ENCODE measurements at regions not wholly inside any gene's neighbourhood (a gene's known extent, or its start where the extent isn't known, plus 50 kb on each side); places are given as distances from the start of the nearest gene placed in this dataset.

DNA sequence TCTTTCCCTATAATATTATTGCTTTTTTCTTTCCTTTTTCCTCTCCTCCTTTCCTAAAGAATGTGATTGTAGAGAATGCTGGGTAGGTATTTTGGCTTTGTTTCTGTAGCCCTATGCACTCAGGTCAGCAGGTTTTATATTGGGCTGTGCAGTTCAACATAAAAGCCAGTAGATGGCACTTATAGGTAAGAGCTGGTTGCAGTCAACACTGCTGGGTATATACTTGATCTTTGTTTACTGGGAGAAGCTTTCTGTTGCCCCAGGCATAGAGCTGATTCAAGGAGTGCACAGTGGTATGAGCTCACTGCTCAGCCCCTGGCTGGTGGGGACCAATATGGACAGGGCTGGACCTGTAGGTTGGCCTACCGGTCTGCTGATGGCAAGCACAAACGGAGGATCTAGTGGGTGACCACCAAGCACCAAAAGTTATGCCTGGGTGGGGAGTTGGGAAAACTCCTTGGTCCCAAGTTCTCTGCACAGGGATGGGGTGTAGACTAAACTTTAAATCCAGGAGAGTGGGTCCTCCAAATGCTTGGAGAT is 378.9 kb downstream of the PMP22 start:
- DNase-seq (ENCODE audit: low read depth): no peak

- no peak for DNase-seq (ENCODE audit: low read depth)
Observed at GRCh38 chr17:14882131-14882530, 383.0 kb downstream of the PMP22 start.

DNA sequence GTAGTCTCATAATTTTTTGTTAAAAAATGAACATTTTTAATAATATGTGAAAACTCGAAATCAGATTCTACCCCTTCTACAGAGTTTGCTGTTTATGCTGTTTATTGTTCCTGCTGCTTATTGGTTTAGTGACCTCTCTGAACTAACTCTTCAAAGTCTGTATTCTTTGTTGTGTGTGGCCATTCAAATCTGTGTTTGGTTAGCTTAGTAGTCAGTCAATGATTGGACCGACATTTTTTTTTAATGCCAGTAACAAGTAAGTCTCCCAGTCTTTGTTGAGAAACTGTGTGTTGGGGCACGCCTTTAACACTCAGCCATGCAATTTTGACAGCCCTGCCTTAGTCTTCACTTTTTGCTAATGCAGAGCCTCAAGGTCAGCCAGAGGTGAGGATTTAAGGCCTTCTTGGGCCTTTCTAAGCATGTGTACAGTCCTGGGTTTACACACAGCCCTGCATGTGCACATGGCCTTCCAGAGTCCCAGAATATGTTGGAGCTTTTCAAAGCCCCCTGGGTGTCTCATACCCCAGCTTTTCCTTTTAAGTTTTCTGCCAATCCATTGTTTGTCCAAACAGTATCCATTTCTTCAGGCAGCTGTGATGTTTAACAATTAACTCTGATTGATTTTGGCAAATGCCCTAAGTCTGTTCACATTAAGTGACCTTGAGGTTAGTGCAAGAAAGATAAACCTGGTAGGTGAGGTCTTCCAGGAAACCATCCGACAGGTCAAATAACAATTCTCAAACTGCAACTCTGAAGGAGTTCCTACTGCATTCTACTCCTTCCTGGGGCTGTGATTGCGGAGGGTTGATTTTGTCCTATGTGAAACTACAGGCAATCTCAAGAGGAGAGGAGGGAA is 389.3 kb downstream of the PMP22 start:
- no peak for DNase-seq (ENCODE audit: low read depth)

GRCh38 chr17:14873996-14874395 is 391.1 kb downstream of the PMP22 start:
- no peak for DNase-seq (ENCODE audit: low read depth)

DNA sequence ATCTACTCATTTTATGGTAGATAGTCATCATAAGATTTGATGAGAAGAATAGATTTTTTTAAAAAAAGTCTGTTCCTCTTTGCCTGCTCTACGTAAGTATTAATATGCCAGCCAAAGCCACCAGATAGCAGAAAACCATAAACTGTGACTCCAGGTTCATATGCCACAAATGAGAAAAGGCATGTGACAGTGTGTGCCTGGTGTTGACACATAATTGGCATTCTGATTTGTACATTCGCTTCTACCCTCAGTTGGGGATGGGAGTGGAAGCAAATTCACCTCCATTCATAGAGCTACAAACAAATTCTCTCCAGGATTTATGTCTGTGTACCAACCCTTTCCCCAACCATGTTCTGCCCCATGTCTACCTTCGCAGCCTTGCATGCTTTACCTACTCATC is 391.6 kb downstream of the PMP22 start:
- no peak for DNase-seq (ENCODE audit: low read depth)

DNA sequence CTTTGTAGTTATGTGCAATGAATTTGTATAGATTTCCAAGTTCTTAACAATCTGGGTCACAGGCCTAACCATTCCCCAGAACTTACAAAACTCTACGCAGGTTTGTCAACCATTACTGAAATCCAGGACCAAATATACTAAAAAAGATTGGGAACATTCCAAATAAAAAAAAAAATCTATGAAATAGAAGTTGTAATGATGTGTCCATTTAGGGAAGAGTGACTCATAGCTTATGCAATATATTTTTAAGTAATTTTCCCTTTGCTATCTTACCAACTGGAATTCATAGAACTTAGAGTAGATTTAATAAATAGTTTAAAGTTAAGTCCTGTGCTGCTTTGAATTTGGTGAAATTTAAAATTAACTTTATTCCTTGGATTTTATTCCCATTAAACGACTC is 393.2 kb downstream of the PMP22 start:
- no peak for DNase-seq (ENCODE audit: low read depth)

DNA sequence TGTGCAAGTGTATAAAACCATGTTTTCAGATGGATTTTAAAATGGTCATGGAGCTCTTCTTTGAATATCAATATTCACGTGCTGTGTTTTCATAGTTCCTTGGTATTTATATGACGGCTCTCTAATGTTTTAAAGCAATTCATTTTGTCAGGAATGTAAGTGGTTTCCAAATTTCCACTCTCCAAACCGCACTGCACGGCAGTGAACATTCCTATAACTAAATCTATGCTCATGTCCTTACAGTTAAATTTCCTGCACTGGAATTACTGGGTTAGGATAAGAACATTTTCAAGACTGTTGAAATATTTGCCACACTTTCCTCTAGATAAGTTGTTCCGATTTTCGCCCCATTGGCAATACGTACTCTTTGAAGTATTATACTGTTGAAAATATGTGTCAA is 398.9 kb downstream of the PMP22 start:
- DNase-seq (ENCODE audit: low read depth): no peak

DNA sequence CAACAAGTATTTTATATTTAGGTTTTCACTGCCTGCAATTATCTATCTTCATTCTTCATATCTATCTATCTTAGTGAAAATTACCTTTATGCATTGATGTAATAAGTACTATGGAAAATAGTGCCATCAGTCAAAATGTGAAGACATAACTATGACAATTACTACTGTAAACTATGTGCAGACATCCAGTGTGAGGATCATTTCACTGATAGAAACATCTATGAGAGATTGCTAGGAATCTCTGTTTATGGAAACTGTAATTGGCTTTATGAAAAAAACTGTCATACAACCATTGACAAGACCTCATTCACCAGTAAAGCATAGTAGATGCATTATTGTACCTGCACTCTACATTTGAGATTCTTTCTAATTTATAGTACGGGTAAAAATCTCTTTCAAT is 401.0 kb downstream of the PMP22 start:
- DNase-seq (ENCODE audit: low read depth): no peak

DNA sequence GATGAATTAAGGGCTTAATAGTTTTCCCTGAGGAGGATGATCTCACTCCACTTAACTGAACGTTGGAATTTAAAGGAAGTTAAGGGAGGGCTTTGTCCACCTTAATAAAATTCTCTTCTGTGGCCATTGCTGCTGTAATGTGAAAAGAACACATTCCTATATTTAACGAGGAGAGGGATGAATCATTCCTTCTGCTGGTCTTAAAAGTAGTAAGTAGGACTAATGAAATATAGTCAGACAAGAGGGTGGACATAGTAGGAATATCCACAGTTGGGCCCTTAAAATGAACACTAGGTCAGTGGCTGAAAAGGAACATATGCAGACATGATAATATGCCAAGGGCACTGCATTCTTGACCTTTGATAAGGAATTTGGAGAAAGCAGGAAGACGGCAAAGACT is 405.6 kb downstream of the PMP22 start:
- no peak for DNase-seq (ENCODE audit: low read depth)

- no peak for DNase-seq (ENCODE audit: low read depth)
Observed at GRCh38 chr17:14856176-14856575, 408.9 kb downstream of the PMP22 start.

DNA sequence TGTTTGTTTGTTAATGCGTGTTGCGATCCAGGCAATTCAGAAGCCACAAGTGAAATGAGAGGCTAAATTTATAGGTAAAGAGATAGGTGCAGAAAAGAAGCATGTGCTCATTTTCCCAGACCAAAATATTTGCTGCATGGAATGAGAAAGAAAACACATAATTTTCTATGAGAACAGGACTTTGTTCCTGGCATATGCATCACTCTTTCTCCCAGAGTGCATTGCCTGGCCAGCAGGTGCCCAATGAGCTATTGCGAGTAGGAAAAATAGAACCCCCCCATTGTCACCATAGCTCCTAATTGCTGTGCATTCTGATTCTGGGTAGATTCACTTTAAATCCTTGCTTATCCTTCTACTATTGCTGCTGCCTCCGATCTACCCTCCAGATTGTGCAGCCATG is 410.4 kb downstream of the PMP22 start:
- DNase-seq (ENCODE audit: low read depth): no peak

- DNase-seq (ENCODE audit: low read depth): no peak
Observed at GRCh38 chr17:14845591-14846281, 419.4 kb downstream of the PMP22 start.

GRCh38 chr17:14843086-14843795 is 421.9 kb downstream of the PMP22 start:
- DNase-seq (ENCODE audit: low read depth): no peak

GRCh38 chr17:14840616-14841231 is 424.4 kb downstream of the PMP22 start:
- DNase-seq (ENCODE audit: low read depth): no peak

DNA sequence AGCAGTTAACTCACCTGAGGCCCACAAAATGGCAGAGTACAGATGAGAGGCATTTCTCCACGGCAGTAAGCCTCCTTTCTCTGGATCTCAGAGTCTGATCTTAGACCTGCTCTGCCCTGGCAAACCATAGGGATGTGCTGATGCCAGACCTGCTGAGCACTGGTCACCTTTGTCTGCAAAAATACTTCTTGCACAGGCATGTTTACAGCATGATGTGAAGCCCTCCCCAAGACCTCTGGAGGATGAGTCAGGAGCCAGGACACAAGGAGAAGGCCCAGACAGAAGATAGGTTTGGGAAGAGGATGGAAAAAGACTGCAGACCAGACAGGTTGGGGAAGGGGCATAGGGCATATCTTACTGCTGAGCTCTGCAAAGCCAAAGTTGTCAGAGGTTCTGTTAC is 426.6 kb downstream of the PMP22 start:
- no peak for DNase-seq (ENCODE audit: low read depth)

DNA sequence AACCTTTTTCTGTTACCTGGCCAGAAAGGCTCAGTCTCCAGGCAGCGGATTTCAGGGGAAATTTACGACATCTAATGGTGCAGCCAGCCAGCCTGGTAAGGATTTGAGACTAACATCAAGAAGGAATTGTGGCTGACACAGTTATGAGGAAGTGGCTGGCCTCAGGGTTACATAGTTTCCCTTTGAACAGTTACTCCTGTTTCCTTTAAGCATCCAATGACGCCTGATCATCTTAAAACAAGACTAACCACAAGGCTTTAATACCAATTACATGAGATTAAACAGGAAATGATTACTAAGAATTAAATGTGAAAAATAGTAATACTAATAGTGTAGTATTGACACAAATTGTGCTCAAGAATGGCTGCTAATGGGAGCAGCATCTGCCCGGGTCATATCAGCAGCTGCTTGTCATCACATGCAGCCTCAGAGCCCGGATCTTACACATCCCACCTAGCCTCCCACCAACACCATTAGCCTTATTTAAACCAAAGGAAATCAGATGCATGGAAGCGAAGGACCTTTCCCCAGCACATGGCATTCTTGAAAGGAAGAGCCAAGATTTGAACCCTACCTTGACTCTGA is 431.8 kb downstream of the PMP22 start:
- DNase-seq (ENCODE audit: low read depth): no peak

GRCh38 chr17:14831491-14831890 is 433.6 kb downstream of the PMP22 start:
- no peak for DNase-seq (ENCODE audit: low read depth)

DNA sequence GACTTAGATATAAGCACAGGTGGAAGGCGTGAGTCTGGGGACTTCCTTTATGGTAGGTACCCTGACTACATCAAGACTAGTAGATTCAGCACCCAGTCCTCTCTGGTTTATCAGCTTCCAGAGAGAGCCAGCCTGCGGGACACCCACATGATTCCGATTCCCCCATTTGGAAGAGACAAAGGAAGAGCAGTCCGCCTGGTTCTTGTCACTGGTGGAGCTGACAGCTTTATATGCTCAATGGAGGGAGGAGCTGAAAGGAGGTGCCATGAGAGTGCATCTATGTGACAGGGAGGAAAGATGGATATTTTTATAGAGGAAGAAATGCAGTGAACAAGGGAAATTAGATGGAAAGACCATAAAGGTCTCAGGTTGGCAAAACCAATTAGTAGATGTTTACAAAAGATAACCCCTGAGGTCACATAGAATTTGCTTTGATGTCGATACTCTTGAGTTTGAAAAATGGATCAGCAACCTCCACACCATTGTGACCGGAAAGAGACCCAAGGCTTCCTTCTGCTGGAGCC is 437.7 kb downstream of the PMP22 start:
- no peak for DNase-seq (ENCODE audit: low read depth)

DNA sequence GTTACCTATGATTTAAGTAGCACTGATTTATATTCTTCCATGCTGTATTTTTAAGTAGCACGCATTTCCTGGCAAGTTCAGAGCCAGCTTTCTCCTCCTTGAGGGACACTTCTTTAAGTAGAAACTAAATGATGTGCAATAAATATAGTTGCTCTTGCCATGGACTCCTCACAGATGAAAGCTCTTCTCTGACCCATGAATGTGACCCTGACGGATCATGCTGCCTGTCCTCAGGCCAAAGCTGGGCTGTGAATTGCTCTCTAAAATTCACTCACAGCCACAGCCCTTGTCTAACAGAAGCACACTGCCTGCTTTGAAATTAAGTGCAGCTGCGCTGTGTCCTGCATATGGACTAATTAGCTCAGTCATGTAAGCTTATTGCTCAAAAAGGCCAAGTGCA is 438.8 kb downstream of the PMP22 start:
- no peak for DNase-seq (ENCODE audit: low read depth)

GRCh38 chr17:14818469-14818868 is 446.7 kb downstream of the PMP22 start:
- DNase-seq (ENCODE audit: low read depth): no peak

GRCh38 chr17:14815079-14815478 is 450.0 kb downstream of the PMP22 start:
- no peak for DNase-seq (ENCODE audit: low read depth)

Data from T follicular helper cell (primary cell).